Spinal cord (tissue), 9 donors: ENCODE measurements at regions not wholly inside any gene's neighbourhood (a gene's known extent, or its start where the extent isn't known, plus 50 kb on each side); places are given as distances from the start of the nearest gene placed in this dataset.
A peak's percentile ranks its signal among the peaks of the same experiment; 100 is the strongest.

Source experiments
- DNase-seq, 6 donors: peaks; one replicate each; pipeline versions ENCODE4 v3.0.0 to v3.0.0-alpha.2; 2013 to 2015; ENCODE audit warnings: low spot score in 6 of 6, low read depth in 4 of 6
- H3K27ac ChIP-seq: one replicate; pipeline ENCODE4 v1.5.1; 2013; ENCODE audit warnings: low read depth, low read length, control low read depth
- H3K27me3 ChIP-seq: one replicate; pipeline ENCODE4 v1.6.1; 2013; ENCODE audit warnings: low read length; ENCODE audit not compliant: control insufficient read depth, insufficient read depth
- H3K36me3 ChIP-seq: one replicate; pipeline ENCODE4 v1.6.1; 2013; ENCODE audit warnings: low read length; ENCODE audit not compliant: control insufficient read depth, insufficient read depth
- H3K4me1 ChIP-seq: one replicate; pipeline ENCODE4 v1.6.1; 2013; ENCODE audit warnings: low read length; ENCODE audit not compliant: control insufficient read depth, insufficient read depth
- H3K4me3 ChIP-seq: one replicate; pipeline ENCODE4 v1.5.1; 2013; ENCODE audit warnings: low read depth, low read length, control low read depth
- H3K9me3 ChIP-seq: one replicate; pipeline ENCODE4 v1.6.1; 2013; ENCODE audit warnings: low read length; ENCODE audit not compliant: control insufficient read depth, insufficient read depth
- WGBS: methylation state at CpG from one replicate; pipeline ENCODE4 v1.1.5; 2013; ENCODE audit warnings: missing lambda C conversion rate; ENCODE audit not compliant: insufficient coverage; 5-methylcytosine and 5-hydroxymethylcytosine counted together
- donor health status: healthy.

DNA sequence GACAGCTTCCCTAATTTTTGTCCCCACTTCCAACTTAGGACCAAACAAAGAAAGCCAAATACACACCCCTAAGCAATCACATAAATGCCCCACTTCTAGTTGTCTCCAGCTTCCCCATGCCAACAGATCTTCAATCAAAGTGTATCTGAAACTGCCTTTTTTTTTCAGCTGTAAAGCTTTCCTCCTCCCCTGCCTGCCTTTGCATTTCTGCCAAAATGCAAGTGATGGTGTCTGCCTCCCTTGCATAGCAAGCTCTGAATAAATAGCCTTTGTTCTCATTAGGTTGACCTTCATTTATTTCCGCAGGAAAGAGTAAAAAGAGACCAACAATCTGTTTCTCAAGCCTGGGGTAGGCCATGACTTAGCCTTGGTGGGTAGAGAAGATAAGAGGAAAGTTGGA is 459.4 kb downstream of the GPAM start:
- H3K4me3 ChIP-seq, result no peak overlapping the region
- no peaks in the 10 kb centered on the region for H3K4me1 ChIP-seq
- H3K27ac ChIP-seq, result no peak overlapping the region
- H3K27me3 ChIP-seq, result no peaks in the 10 kb centered on the region
- no peaks in the 10 kb centered on the region for H3K9me3 ChIP-seq
- no peaks in the 10 kb centered on the region for H3K36me3 ChIP-seq
- WGBS, result 60% methylated on average over 1 of the region's 1 CpG
- peak in 3 of 6 donors; percentile 23 to 61 (median 54) for DNase-seq

GRCh38 chr10:111725050-111725449 is 458.5 kb downstream of the GPAM start:
- peak in 1 of 6 donors; percentile 76 for DNase-seq

GRCh38 chr10:111732166-111732785 is 451.3 kb downstream of the GPAM start:
- Histone ChIP-seq H3K4me1 (no peaks in the 10 kb centered on the region), H3K4me3 (no peak overlapping the region), H3K9me3 (no peaks in the 10 kb centered on the region), H3K27me3 (no peaks in the 10 kb centered on the region), H3K36me3 (no peaks in the 10 kb centered on the region), H3K27ac (no peak overlapping the region)
- peak in 2 of 6 donors; percentile 67 to 86 for DNase-seq
- WGBS, result no CpG with 5 or more reads among the region's 1 CpG

More at GRCh38 chr10:111725050-111725449, 458.5 kb downstream of the GPAM start:
- Histone ChIP-seq H3K4me1 (no peaks in the 10 kb centered on the region), H3K9me3 (no peaks in the 10 kb centered on the region), H3K4me3 (no peak overlapping the region), H3K36me3 (no peaks in the 10 kb centered on the region), H3K27me3 (no peaks in the 10 kb centered on the region), H3K27ac (no peak overlapping the region)

GRCh38 chr10:111739125-111739873 is 444.3 kb downstream of the GPAM start:
- Histone ChIP-seq H3K4me1 (no peaks in the 10 kb centered on the region), H3K36me3 (no peaks in the 10 kb centered on the region), H3K9me3 (no peaks in the 10 kb centered on the region), H3K27ac (no peak overlapping the region), H3K4me3 (no peak overlapping the region), H3K27me3 (no peaks in the 10 kb centered on the region)
- DNase-seq, result no peak
- WGBS, result no CpG with 5 or more reads among the region's 6 CpGs

GRCh38 chr10:111739874-111740139 is 443.8 kb downstream of the GPAM start:
- DNase-seq, result peak in 1 of 6 donors; percentile 28
- Histone ChIP-seq H3K4me3 (no peak overlapping the region), H3K27me3 (no peaks in the 10 kb centered on the region), H3K4me1 (no peaks in the 10 kb centered on the region), H3K27ac (no peak overlapping the region), H3K36me3 (no peaks in the 10 kb centered on the region), H3K9me3 (no peaks in the 10 kb centered on the region)
- no CpG with 5 or more reads among the region's 1 CpG for WGBS

DNA sequence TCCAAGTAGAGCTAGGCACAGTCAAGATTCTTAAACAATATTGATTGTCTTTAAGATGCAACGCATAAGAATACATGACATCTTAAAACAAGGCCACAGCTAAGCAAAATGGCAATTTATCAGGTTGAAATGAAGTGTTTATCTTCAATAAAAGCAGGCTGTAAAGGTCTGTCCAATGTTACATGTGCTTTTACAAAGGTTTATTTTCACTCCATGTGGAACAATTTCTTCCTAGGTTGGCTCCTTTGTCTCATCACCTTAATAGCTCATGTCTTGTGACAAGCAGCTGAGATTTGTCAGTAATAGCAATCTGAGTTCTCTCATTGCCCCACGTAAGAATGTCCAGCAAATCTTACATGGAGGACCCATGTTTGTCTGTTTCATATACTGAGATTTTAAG is 437.6 kb downstream of the GPAM start:
- Histone ChIP-seq H3K9me3 (no peaks in the 10 kb centered on the region), H3K4me1 (no peaks in the 10 kb centered on the region), H3K27ac (no peak overlapping the region), H3K36me3 (no peaks in the 10 kb centered on the region), H3K27me3 (no peaks in the 10 kb centered on the region), H3K4me3 (no peak overlapping the region)
- no peak for DNase-seq
- WGBS, result no CpG with 5 or more reads among the region's 2 CpGs

GRCh38 chr10:111747751-111748150 is 435.8 kb downstream of the GPAM start:
- no peak for DNase-seq
- Histone ChIP-seq H3K4me3 (no peak overlapping the region), H3K9me3 (no peaks in the 10 kb centered on the region), H3K4me1 (no peaks in the 10 kb centered on the region), H3K27me3 (no peaks in the 10 kb centered on the region), H3K27ac (no peak overlapping the region), H3K36me3 (no peaks in the 10 kb centered on the region)
- WGBS, result no CpG with 5 or more reads among the region's 1 CpG

DNA sequence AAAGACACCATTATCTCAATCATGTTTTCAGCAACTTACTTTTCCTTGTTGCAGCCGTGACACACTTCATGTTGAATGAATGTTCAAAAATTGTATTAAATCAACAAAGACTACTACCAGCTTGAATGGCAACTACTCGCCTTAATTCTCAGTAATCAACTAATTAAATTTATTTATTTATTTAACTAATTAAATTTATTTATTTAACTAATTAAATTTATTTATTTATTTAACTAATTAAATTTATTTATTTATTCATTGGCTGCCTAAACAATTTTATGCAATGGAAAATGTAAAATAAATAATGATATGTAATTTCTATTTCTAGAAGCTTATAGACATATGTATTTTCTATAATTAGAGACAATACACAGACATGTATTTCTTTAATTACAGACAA is 435.4 kb downstream of the GPAM start:
- Histone ChIP-seq H3K9me3 (no peaks in the 10 kb centered on the region), H3K27me3 (no peaks in the 10 kb centered on the region), H3K36me3 (no peaks in the 10 kb centered on the region), H3K4me1 (no peaks in the 10 kb centered on the region), H3K27ac (no peak overlapping the region), H3K4me3 (no peak overlapping the region)
- WGBS, result no CpG with 5 or more reads among the region's 2 CpGs
- no peak for DNase-seq

- H3K36me3 ChIP-seq, result no peaks in the 10 kb centered on the region
- no peaks in the 10 kb centered on the region for H3K4me1 ChIP-seq
- H3K4me3 ChIP-seq, result no peak overlapping the region
- DNase-seq, result no peak
- no peaks in the 10 kb centered on the region for H3K9me3 ChIP-seq
- WGBS, result no CpG with 5 or more reads among the region's 2 CpGs
- no peaks in the 10 kb centered on the region for H3K27me3 ChIP-seq
- H3K27ac ChIP-seq, result no peak overlapping the region
Observed at GRCh38 chr10:111750165-111750849, 433.3 kb downstream of the GPAM start.
